GOT3 (cell line): ENCODE measurements at regions not wholly inside any gene's neighbourhood (a gene's known extent, or its start where the extent isn't known, plus 50 kb on each side); places are given as distances from the start of the nearest gene placed in this dataset.
"Not testable (repeated sequence)": the region's sequence is repeated elsewhere in the genome, so short reads cannot be mapped to it uniquely, and the experiment has no call there.

Experiments
- DNase-seq: peaks from one replicate; lab custom pipeline; 2025; ENCODE audit warnings: mixed read lengths; lab: John Stamatoyannopoulos, UW

DNA sequence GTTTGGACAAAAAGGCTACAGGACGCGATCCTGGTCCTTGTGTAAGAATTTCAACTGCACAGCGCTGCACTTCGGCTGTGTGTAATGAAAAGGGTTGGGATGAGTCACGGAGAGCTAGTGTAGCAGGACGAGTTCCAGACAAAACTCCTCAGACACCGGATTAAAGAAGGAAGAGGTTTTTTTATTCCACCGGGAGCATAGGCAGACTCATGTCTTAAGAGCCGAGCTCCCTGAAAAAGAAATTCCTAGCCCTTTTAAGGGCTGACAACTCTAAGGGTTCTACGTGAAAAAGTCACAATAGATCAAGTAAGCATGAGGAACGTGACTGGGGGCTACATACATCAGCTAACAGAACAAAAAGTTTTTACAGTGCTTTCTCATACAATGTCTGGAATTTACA lies 54.8 kb upstream of the FAM90A1 start:
- DNase-seq, result not testable (repeated sequence)

DNA sequence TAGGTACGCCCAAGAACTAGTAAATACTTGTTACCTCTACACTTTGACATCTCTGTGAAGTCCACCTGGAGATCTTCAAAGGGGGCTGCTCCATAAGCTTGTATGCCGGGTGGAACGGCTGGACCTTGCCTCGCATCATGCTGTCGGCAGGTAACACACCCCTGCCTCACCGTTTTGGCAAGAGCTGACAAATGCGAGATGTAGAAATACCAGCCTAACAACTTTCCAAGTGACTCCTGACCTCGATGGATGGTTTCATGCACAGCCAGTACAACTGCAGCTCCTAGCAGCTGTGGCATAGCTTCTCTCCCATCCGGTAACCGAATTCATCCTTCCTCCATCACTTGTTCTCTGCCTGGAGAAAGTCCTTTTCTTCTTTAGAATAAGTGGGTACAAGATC lies 58.3 kb upstream of the FAM90A1 start:
- DNase-seq, result not testable (repeated sequence)

DNA sequence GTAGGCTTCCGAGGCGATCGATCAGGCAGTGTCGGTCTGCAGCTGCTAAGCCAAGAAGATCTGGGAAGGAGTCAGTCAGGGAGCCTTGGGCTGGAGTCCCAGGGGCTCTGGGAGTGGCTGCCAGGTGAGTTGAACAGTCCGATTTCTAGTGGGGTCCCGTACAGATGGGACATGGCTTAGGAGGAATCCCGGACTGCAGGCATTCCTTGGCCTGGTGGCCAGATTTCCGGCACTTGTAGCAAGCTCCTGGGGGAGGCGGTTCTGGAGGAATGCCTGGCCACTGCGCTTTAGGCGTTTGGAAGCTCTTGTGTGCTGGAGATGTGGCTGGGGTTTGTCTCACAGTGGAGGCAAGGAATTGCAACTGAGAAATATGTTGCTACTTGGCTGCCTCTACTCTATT lies 64.3 kb upstream of the FAM90A1 start:
- DNase-seq, result not testable (repeated sequence)

DNA sequence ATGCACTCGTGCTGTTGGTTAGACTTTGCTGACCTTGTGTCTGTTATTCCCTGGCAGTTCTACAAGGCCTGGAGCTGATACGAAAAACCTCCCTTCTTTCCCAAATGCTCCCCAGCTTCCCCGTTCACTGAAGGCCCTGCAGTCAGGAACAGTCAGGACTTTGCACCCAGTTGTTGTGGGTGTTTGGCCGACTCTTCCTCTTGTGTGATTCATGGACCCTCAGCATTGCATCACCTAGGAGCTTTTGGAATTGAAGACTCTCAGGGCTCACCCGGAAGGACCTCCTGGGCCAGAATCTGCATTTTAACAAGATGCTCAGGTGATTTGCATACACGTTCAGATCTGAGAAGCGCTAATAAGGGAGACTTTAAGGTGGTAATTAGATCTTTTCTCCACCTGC lies 67.2 kb upstream of the FAM90A1 start:
- DNase-seq, result not testable (repeated sequence)

DNA sequence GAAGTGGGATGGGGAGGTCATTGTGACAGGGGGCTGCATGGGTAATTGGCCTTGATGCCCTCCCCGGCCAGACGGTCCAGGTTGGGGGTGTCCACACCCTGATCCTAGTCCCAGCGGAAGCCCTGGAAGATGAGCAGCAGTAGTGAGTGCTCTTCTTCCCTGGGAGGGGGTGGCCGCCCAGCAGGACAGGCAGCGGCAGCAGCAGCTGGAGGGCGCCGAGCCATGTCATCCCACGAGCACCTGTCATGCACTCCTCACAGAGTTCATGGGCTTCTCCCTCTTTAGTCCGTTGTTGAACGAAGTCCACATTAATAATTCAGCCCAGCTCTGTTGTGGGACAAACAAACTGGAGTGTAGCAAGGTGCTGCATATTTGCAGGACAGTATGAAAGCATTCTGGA lies 81.2 kb upstream of the FAM90A1 start:
- not testable (repeated sequence) for DNase-seq

DNA sequence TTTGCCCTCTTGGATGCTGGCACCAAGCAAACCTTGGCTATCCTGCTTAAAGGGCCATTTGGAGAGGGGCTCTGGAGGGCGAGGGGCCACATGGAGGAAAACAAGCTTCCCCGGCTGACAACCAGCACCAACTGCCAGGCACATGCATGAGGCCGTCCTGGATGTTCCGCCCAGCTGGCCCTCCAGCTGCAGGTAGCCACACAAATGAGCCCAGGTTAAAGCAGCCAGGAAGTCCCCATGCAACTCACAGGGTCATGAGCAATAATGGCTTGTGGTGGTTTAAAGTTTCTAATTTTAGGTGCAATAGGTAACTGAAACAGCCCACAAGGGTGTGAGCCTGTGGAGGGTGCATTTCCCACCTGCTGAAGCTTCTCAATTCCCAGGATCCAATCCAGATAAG lies 88.6 kb upstream of the FAM90A1 start:
- DNase-seq, result not testable (repeated sequence)

DNA sequence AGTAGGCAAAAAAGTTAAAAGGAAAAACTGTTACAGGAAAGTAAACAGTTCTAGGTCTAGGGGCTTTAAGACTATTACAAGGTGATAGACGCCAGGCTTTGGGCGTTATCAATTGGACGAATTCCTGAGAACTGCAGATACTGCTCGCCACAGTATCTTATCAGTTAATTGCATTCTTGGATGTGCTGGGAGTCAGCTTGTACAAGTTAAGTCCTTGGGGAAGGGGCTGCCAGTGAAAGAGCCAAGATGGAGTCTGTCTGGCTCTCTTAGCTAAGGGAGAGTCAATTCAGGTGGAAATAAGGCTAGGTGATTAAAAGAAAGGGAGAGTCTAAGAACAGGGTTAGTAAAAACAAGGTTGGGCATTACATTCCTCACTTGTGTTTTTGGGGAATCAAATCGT lies 90.3 kb upstream of the FAM90A1 start:
- DNase-seq, result not testable (repeated sequence)

DNA sequence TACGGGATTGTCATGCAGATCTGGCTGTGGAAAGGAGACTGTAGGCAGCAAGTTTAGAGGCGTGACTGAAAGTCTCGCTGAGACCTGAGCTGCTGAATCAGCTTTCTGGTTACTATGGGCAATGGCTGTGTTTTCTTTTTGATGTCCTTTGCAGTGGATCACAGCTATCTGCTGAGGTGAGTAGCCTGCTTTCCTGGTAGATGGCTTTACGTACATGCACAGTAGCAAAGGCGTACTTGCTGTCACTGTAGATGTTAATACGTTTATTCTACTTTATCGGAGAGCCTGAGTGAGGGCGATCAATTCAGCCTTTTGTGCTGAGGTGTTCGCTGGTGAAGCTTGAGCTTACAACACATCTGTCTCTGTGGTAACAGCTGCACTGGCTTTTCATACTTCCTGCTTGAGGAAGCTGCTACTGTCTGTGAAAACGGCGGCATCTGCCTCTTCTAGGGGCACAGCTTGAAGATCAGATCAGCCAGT lies 92.9 kb upstream of the FAM90A1 start:
- not testable (repeated sequence) for DNase-seq

DNA sequence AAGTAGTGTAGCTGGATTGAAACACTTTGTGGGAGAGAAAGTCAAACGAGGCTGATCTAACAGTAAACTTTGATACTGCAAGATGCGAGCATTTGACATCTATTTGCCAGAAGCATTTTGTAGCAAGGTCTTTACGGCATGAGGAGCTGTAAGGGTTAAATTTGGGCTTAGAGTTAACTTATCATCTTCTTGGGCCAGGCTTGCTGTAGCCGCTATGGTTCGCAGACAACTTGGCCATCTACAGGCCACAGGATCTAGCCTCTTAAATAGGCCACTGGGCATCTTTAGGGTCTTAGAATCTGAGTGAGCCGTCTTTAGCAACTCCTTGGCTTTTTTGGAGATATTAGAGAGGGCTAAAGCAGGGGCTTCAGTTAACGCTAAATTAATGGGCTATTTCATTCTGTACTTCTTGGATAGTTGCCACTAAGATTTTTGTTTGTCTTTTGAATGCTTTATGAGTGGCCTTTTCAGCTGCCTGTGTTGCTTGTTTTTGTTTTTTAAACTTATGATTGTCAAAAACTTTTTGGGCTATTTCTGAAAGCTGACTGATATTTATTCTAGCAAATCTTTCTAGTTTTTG lies 93.5 kb upstream of the FAM90A1 start:
- DNase-seq, result not testable (repeated sequence)

DNA sequence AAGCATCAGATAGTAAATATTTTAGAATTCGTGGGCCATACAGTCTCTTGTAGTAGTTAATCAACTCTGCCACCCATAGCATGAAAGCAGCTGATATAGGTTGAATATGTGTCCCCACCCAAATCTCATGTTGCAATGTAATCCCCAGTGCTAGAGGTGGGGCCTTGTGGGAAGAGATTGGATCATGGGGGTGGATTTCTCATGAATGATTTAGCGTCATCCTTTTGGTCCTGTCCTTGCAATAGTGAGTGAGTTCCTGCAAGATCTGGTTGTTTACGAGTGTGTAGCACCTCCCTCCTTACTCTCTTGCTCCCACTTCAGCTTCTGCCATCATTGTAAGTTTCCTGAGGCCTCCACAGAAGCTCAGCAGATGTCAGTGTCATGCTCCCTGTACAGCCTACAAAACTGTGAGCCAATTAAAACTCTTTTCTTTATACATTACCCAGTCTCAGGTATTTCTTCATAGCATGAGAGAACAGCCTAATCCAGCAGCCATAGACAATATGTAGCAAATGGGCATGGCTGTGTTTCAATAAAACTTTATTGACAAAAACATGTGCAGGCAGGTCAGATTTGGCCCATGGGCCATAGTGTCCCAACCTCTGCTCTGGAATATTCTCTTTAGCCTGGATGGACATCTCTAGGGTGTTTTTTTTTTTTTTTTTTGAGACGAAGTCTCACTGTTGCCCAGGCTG lies 97.9 kb upstream of the FAM90A1 start:
- not testable (repeated sequence) for DNase-seq

DNA sequence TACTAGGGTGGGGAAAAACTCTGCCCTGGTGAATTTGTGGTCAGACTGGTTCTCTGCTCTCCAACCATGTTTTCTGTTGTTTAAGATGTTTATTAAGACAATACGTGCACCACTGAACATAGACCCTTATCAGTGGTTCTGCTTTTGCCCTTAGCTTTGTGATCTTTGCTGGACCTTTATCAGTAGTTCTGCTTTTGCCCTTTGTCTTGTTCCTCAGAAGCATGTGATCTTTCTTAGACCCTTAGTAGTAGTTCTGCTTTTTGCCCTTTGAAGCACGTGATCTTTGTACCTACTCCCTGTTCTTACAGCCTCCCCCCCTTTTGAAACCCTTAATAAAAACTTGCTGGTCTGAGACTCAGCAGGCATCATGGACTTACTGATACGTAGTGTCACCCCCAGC lies 101.4 kb upstream of the FAM90A1 start:
- DNase-seq, result not testable (repeated sequence)

DNA sequence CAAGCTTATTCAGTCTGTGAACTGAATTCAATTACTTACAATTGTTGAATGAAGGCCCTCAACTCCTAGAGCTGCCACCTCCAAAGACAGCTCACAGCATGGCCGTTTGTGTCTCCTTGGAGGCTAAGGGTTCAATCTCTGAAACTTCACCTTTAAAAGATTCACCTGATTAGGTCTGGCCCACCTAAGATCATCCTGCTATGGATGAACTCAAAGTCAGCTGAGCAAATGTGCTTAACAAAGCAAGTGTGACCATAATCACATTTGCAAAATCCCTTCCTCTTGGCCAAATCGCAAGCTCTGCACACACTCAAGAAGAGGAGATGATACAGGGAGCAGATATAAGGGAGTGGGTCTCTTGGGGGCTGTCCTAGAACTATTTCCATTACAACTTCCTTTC lies 105.0 kb upstream of the FAM90A1 start:
- not testable (repeated sequence) for DNase-seq

DNA sequence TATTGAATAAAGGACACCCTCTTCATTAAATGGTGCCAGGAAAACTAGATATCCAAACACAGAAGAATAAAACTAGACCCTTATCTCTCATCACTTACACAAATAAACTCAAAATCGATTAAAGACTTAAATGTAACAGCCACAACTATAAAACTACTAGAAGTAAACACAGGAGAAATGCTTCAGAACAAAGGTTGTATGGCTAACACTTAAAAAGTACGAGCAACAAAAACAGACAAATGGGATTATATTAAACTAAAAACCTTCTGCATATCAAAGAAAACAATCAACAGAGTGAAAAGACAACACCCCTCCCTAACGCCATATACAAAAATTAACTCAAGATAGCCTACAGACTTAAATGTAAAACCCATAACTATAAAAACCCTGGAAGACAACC lies 104.7 kb upstream of the CLEC6A start:
- DNase-seq, result not testable (repeated sequence)

DNA sequence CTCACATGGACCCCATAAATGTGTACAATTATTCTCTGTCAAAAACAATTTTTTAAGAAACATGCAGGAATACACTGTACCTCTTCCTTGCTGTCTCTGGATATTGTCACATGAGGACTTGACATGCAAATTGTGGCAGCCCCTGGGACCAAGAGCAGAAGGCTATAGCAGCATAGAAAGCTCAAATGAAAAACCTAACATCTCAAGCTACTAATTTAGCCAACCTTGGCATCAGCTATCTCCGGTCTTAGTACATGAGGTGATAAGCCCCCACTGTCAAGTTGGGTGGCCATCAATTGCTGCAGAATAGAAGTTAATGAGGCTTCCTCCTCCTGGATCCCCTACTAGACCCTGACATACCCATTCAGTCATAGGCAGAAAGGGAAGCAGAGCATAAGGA lies 101.0 kb upstream of the CLEC6A start:
- not testable (repeated sequence) for DNase-seq

DNA sequence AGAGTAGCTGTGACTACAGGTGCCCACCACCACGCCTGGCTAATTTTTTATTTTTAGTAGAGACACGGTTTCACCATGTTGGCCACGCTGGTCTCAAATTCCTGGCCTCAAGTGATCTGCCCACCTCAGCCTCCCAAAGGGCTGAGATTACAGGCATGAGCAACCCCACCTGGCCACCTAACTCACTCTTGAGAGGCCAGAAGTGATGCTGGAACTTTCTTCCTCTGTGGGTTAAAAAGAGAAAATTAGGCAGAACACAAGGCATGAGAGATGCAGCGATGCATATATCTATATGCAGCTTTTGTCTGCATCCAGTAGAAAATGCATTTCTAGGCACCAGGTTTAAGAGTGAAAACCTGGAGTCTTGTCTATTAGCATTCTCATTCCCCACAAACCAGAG lies 100.2 kb upstream of the CLEC6A start:
- not testable (repeated sequence) for DNase-seq

DNA sequence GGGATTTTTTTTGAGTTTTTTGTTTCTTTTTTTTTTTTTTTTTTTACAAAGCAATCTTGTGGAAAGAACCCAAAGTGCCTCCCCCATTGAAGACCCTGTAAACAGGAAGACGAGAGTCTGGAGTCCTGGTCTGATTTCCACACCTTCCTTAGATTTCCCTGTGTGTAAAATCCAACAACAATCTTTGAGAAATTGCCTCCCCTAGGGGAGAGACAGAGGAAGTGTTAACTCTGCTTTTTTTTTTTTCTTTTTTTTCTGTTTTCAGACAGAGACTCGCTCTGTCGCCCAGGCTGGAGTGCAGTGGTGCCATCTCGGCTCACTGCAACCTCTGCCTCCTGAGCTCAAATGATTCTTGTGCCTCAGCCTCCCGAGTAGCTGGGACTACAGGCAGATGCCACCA lies 82.0 kb upstream of the CLEC6A start:
- not testable (repeated sequence) for DNase-seq

DNA sequence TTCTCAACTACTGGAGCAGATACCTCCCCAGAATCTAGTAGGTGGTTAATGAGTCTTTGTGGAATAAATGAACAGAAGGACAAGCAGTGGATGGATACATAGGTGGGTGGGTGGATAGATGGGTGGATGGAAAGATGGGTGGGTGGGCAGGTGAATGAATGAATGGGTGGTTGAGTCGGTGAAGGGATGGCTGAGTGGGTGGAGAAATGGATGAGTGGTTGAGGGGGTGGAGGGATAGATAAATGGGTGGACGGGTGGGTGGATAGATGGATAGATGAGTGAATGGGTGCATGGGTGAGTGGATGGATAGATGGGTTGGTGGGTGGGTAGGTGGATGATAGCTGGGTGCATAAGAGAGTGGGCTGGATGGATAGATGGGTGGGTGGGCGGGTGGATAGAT lies 80.6 kb upstream of the CLEC6A start:
- not testable (repeated sequence) for DNase-seq

DNA sequence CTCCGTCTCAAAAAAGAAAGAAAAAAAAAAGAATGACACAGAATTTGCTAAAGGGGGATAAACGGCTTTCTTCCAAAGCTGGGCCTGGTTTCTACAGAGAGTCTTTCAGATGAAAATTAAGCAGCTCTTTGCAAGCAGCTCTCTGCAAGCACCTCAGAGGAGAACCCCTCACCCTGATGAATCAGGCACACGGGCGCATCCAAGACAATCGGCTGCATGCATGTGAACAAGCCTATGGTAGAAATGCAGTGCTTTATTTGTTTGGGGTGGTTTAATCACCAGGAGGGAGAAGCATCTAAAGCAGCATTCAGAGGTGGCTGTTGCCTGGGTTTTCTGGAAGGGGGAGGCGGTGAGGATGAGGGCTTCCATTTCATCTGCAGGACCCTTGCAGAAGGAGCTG lies 78.0 kb upstream of the CLEC6A start:
- not testable (repeated sequence) for DNase-seq

DNA sequence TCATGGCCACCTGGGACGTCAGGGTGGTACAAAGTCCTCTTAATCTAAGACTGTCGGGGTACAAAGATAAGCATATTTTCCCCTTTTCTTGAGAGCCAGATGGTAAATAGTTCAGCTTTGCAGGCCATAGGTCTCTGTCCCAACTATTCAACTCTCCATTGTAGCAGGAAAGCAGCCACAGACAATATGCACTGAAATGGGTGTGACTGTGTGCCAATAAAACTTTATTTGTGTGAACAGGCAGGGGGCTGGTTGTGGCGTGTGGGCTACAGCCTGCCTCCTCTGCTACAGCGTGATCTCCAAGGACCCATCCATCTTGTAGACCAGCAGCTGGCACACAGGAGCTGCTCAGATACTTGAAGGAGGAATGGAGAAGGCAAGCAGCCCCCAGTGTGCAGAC lies 73.2 kb upstream of the CLEC6A start:
- not testable (repeated sequence) for DNase-seq

DNA sequence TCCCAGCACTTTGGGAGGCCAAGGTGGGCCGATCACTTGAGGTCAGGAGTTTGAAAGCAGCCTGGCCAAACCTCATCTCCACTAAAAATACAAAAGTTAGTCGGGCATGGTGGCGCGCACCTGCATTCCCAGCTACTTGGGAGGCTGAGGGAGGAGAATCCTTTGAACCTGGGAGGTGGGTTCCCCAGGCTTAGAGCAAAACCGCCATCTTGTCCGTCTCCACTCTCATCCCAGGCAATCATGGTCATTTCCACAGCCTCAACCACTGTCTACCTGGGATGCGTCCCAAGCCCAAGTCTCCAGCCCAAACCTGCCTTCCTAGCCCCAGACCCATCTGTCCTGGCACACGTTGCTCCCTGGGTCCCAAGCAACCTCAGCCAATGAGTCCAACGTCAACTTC lies 71.1 kb upstream of the CLEC6A start:
- DNase-seq, result not testable (repeated sequence)

DNA sequence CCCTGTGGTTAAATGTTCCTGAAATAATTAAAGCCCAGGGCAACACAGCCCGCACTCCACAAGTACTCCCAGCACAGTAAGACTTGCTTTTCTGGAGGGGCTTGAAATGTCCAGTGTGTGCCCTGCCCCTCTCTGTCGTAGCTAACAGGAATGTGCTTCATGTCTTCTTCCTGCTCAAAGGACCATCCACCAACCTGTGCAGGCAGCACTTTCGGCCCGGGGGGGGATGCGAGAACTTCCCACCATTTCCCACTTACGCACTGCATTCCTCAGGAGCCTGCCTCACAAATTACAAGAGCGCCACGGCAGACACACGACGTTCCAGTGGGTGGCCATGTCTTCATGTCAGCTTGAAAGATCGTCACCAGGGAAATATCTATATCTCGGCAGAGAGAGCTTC lies 70.3 kb upstream of the CLEC6A start:
- not testable (repeated sequence) for DNase-seq

DNA sequence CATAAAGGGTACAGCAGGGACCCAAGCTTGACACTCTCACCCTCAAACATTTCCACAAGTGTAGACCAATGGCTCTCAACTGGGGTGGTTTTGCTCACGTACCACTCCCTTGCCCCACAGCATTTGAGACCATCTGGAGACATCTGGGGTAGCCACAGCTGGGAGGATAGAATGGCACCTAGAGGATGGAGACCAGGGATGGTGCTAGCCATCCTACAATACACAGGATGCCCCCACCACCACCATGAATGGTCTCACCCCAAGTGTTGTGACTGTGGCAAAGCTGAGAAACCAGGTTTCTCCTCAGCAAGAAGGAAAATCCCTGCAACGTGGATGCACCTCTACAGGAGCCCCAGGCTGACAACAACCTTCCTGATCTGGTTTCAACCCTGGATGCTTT lies 69.1 kb upstream of the CLEC6A start:
- not testable (repeated sequence) for DNase-seq

DNA sequence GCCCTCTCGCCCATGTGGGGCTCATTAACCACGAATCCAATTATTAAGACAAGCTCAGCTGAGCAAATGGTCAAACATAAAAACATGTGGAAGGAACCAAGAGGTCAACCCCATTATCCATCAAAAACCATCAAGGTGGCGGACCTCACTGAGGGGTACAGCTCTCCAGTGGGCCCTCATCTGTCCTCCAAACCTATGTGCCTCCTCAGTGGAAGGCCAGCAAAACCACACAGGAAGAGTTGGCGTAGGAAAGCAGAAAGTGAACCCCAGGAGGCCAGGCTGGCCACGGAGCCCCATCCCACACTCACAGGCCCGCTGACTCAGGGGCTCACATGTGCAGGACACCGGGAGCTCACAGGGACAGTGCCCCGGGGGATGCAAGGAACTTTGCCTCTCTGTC lies 66.5 kb upstream of the CLEC6A start:
- not testable (repeated sequence) for DNase-seq
